ENCODE measurements at regions not wholly inside any gene's neighbourhood (a gene's known extent, or its start where the extent isn't known, plus 50 kb on each side); places are given as distances from the start of the nearest gene placed in this dataset.

- Histone ChIP-seq H3K27me3 (ENCODE audit: control insufficient read depth in 1 of 2, insufficient read depth in 2 of 2, low read length in 2 of 2) (no peaks in the 10 kb centered on the region), H3K9me3 (ENCODE audit: control insufficient read depth in 1 of 2, insufficient read depth in 1 of 2, low read length in 2 of 2) (no peaks in the 10 kb centered on the region), H3K4me1 (ENCODE audit: insufficient read depth, low read length) (peaks cover 9% of the 10 kb centered on the region), H3K4me3 (ENCODE audit: low read length) (no peak overlapping the region), H3K36me3 (ENCODE audit: insufficient read depth, low read length) (no peaks in the 10 kb centered on the region), H3K27ac (ENCODE audit: low read depth in 1 of 2, low read length in 2 of 2) (no peak overlapping the region)
- DNase-seq (no peak), ATAC-seq (ENCODE audit: poor library complexity) (no peak)
- Mint-ChIP-seq H3K27me3 (no peaks in the 10 kb centered on the region), H3K9me3 (peaks cover 6% of the 10 kb centered on the region), H3K4me1 (ENCODE audit: low read depth) (peaks cover 55% of the 10 kb centered on the region), H3K27ac (peak overlapping the region; percentile 57), H3K36me3 (ENCODE audit: low read depth) (peaks cover 19% of the 10 kb centered on the region), H3K4me3 (peak overlapping the region; percentile 49)
- TF ChIP-seq CTCF (IDR thresholded peaks at IDR 0.05) = no peak
- intact Hi-C loops (cut with DNase I, micrococcal nuclease) = no loop called here
- ChIA-PET POLR2A (interaction anchor here (1.0 kb wide), 2 partner anchors 10 to 14 kb away, joined by 3 read pairs; no protein-coding TSS in a partner anchor), CTCF (interaction anchor here (1.3 kb wide), 1 partner anchor 15 kb away, joined by 3 read pairs; no protein-coding TSS in a partner anchor)
These were observed 337.5 kb downstream of the CHRM3 start for GRCh38 chr1:239723776-239724367.

- ATAC-seq (ENCODE audit: poor library complexity) = no peak
- no peaks in the 10 kb centered on the region for H3K27me3 Mint-ChIP-seq
- no peak overlapping the region for H3K4me3 Mint-ChIP-seq
- Histone ChIP-seq H3K36me3 (ENCODE audit: insufficient read depth, low read length) (no peaks in the 10 kb centered on the region), H3K4me1 (ENCODE audit: insufficient read depth, low read length) (peaks cover 9% of the 10 kb centered on the region), H3K9me3 (ENCODE audit: control insufficient read depth in 1 of 2, insufficient read depth in 1 of 2, low read length in 2 of 2) (no peaks in the 10 kb centered on the region), H3K27ac (ENCODE audit: low read depth in 1 of 2, low read length in 2 of 2) (no peak overlapping the region), H3K27me3 (ENCODE audit: control insufficient read depth in 1 of 2, insufficient read depth in 2 of 2, low read length in 2 of 2) (no peaks in the 10 kb centered on the region), H3K4me3 (ENCODE audit: low read length) (no peak overlapping the region)
- TF ChIP-seq CTCF (IDR thresholded peaks at IDR 0.05) = no peak
- no peak for DNase-seq
- CTCF ChIA-PET = no interaction called here
- POLR2A ChIA-PET = interaction anchor here (0.6 to 1.2 kb wide), 2 partner anchors 10 to 29 kb away, joined by 3 to 5 read pairs; no protein-coding TSS in a partner anchor
- H3K36me3 Mint-ChIP-seq (ENCODE audit: low read depth) = peaks cover 8% of the 10 kb centered on the region
- H3K27ac Mint-ChIP-seq = no peak overlapping the region
- intact Hi-C loops (cut with DNase I, micrococcal nuclease) = no loop called here
- peaks cover 6% of the 10 kb centered on the region for H3K9me3 Mint-ChIP-seq
- peaks cover 51% of the 10 kb centered on the region for H3K4me1 Mint-ChIP-seq (ENCODE audit: low read depth)
These were observed 339.0 kb downstream of the CHRM3 start for GRCh38 chr1:239725371-239725770.

- no peak overlapping the region for H3K4me3 ChIP-seq (ENCODE audit: low read length)
- Mint-ChIP-seq H3K27ac (no peak overlapping the region), H3K4me1 (ENCODE audit: low read depth) (peaks cover 51% of the 10 kb centered on the region), H3K27me3 (no peaks in the 10 kb centered on the region), H3K4me3 (no peak overlapping the region), H3K36me3 (ENCODE audit: low read depth) (peaks cover 8% of the 10 kb centered on the region), H3K9me3 (peaks cover 6% of the 10 kb centered on the region)
- no peak overlapping the region for H3K27ac ChIP-seq (ENCODE audit: low read depth in 1 of 2, low read length in 2 of 2)
- DNase-seq (no peak), ATAC-seq (ENCODE audit: poor library complexity) (no peak)
- no peak for TF ChIP-seq CTCF (IDR thresholded peaks at IDR 0.05)
- H3K9me3 ChIP-seq (ENCODE audit: control insufficient read depth in 1 of 2, insufficient read depth in 1 of 2, low read length in 2 of 2) = no peaks in the 10 kb centered on the region
- ChIA-PET POLR2A (no interaction called here), CTCF (no interaction called here)
- H3K36me3 ChIP-seq (ENCODE audit: insufficient read depth, low read length) = no peaks in the 10 kb centered on the region
- H3K4me1 ChIP-seq (ENCODE audit: insufficient read depth, low read length) = peaks cover 9% of the 10 kb centered on the region
- intact Hi-C loops (cut with DNase I, micrococcal nuclease) = no loop called here
- H3K27me3 ChIP-seq (ENCODE audit: control insufficient read depth in 1 of 2, insufficient read depth in 2 of 2, low read length in 2 of 2) = no peaks in the 10 kb centered on the region
These were observed 339.6 kb downstream of the CHRM3 start for GRCh38 chr1:239725933-239726332.

Data from CD4-positive, alpha-beta T cell (primary cell).